ENCODE measurements at regions not wholly inside any gene's neighbourhood (a gene's known extent, or its start where the extent isn't known, plus 50 kb on each side); places are given as distances from the start of the nearest gene placed in this dataset.

DNA sequence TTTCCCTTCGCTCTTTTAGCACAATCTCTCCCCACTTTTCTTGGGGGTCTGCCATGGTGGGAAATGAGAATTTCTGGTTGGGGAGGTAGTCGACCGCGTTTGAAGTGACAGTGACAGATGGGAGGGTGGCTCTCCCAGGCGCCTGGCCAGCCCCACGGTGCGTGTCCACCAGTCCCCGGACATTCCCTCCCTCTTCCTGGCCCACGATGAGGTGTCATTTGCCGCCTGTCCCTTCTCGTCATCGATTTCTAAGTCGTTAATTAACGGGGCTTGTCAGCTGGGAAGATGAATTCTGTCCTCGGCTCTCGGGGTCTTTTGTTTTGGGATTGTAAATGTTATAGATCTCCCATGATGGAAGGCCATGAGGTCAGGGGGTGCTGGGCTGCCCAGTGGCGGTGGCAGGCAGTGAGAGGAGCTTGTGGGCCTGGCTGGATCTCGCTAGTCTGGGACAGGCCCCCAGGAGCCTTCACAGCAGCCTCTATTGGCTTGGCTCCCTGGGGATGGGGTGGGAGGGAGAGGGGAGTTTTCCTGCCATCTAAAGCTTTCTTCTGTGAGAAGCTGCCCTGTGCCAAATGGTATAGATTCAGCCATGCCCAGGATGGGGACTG is 164.2 kb downstream of the MRM1 start:
- no peak for DNase-seq

DNA sequence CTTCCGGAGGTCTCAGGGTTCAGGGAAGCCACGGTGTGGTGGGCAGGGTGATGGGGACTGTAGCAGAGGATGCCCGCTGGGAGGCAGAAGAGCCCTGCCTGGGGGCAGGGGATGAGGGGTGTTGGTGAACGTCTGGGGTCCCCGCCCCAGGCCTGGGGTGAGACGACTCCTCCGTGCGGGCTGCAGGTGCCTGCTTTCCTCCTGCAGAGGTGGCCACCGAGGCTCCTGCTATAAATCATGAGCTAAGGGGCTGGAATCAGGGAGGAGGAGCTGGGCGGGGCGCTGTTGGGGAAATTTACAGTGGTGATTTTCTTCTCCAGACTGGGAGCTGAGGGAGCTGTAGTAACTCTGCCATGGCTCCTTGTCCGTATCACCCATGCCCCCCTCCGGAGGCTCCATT is 167.0 kb downstream of the MRM1 start:
- no peak for DNase-seq

GRCh38 chr17:36773039-36773438 is 164.2 kb upstream of the LHX1 start:
- no peak for DNase-seq

DNA sequence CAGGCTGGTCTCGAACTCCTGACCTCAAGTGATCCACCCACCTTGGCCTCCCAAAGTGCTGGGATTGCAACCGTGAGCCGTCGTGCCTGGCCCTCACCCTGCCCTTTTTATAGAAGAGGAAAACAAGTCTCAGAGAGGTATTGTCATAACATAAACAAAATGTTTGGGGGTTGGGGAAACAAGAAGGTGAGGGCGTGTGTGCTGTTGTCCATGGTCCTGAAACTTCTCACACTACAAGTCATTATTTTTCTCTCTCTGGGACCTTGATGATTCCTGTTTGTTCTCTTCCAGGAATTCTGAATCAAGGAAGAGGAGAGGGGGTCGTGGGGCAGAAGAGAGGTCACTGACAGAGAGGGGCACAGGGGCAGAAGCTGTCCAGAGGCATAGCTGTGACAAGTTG is 160.2 kb upstream of the LHX1 start:
- no peak for DNase-seq

DNA sequence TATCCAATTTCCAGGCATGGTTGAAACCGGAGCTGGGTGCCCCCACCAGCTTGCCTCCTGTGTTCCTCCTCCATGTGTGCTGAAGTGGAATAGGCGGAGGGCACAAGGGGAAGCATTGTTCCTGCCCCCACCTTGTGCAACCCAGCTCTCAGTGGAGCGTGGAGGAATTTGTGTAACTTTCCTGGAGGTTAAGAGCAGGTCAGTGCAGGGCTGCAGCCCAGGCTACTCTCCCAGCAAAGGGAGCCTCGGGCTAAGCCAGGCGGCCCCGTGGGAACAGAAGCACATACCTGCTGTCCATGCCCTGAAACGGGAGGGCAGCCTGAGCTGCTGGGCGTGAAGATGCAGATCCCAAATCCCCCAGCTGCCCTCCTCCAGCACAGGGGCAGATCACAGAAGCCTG is 158.8 kb upstream of the LHX1 start:
- no peak for DNase-seq

GRCh38 chr17:36779550-36779949 is 157.7 kb upstream of the LHX1 start:
- DNase-seq = no peak

- DNase-seq = no peak
Observed at GRCh38 chr17:36784633-36785032, 152.6 kb upstream of the LHX1 start.

DNA sequence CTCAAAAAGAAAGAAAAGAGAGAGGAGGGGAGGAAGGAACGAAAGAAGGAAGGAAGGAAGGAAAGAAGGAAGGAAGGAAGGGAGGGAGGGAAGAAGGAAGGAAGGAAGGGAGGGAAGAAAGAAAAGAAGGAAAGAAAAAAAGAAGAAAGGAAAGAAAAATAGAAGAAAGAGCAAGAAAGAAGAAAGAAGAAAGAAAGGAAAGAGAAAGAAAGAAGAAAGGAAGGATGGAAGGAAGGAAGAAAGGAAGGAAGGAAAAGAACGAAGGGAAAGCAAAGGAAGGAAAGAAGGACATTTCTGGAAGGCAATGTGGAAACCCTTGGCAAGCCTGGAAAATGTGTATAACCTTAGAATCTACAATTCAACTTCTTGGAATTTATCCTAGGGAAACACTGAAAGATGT is 150.4 kb upstream of the LHX1 start:
- no peak for DNase-seq

GRCh38 chr17:36791150-36791941 is 145.9 kb upstream of the LHX1 start:
- DNase-seq = no peak

- no peak for DNase-seq
Observed at GRCh38 chr17:36791942-36792475, 145.3 kb upstream of the LHX1 start.

DNA sequence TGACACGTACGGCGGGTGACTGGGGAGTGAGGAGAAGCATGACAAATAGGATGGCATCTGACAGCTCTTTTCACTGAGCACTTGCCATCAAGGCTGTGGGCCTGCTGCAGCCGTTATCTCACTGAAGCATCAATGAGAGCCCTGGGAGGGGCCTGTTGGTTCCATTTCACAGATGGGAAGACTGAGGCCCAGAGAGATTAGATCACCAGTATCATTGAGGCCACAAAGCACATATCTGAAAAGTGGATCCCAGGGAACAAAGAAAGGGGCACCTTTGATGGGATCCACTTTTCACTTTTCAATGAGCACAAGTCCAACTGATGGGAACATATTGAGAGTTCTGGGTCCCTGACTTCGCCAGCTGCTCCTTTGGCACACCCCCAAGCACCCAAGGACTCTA is 144.4 kb upstream of the LHX1 start:
- DNase-seq = no peak

DNA sequence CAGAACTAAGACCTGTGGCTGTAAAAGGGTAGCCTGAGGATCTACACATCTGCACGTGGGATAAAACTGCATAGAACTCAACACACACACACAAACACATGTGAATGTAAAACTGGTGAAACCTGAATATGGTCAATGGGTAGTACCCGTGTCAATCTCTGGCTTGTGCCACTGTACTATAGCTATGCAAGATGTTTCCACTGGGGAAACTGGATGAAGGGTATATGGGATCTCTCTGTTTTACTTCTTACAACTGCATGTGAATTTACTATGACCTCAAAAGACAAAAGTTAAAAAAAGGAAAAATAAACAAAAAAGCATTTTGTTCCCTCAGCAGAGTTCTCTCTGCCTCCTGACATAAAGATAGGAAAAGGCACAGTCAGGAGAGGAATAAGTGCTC is 143.3 kb upstream of the LHX1 start:
- no peak for DNase-seq

DNA sequence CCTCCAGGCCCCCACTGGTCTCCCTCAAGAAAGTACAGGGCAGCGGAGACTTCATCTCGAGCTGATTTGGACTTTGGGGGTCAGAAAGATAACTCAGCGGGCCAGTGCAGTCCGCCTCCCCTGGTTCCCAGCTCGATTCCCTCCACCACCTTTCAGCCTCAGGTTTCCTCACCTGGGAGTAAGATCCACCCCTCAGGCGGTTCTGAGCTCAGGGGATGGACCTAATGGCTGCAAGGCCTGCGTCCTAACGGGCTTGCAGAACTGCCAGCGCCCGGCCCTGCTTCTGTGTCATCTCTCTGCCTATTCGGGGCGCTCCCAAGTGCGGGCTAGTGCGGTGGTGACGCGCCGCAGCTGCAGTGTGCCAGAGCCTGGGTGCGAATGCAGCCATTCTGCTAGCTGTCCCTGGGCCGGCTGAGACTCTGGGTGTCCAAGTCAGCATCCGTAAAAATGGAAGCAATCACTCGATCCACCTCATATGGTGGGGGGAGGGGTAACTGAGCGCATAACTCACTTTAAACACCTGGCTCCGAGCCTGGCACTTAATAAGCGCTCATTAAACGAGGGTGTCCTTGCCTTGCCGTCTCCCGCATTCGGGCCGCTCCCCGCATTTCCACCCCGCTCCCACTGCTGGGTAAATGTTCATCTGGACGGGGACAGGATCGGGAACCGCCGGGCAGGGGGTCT is 129.6 kb upstream of the LHX1 start:
- no peak for DNase-seq

GRCh38 chr17:36808180-36808661 is 129.1 kb upstream of the LHX1 start:
- no peak for DNase-seq

- no peak for DNase-seq
Observed at GRCh38 chr17:36812762-36813161, 124.5 kb upstream of the LHX1 start.

- DNase-seq = no peak
Observed at GRCh38 chr17:36813357-36813756, 123.9 kb upstream of the LHX1 start.

DNA sequence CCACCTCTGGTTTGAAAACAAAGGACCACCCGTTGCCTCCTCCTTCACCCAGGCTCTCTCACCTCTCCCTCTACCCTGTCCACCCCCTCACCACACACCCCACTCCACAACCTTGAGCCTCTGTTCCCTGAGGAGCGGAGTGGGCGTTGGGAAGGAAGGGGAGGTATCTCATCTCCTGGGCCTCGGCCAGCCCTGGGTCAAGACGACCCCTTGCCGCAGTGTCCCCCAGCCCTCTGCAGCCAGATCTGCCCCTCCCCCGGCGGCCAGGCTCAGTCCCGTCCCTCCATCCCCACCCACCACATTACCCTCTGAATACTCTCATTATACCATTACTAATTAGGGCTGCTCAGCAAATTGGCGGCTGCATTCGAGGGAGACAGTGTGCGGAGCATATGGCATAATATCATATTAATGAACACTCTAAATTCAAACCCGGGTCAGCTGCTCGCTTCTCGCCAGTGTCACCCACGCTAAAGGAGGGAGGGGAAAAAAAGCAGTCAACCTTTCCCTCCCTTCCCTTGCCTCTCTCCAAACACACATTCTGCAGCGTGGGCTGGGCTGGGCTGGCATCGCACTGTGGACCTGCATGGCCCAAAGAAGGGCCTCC is 123.2 kb upstream of the LHX1 start:
- DNase-seq = no peak

DNA sequence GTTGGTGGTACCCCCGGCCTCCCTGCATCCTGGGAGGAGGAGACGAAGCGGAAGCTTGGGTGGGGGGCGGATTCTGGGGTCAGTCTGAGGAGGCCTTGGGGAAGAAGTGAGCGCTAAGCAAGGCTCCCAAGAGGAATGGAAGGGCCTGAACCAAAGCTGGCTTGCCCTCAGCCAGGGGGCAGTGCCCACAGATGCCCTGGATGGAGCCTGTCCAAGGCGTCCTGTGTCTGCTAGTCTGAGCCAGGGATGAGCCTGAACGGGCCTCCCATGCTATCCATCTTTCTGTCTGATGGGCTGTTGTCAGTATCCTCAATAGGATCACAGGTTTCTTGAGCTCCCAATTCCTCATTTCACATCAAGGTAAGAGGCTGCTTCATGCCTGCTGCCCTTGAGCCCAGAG is 122.3 kb upstream of the LHX1 start:
- DNase-seq = no peak

- DNase-seq = no peak
Observed at GRCh38 chr17:36816214-36816906, 120.9 kb upstream of the LHX1 start.

- no peak for DNase-seq
Observed at GRCh38 chr17:36816907-36817288, 120.4 kb upstream of the LHX1 start.

GRCh38 chr17:36817483-36818048 is 119.7 kb upstream of the LHX1 start:
- no peak for DNase-seq

- no peak for DNase-seq
Observed at GRCh38 chr17:36818134-36818825, 119.0 kb upstream of the LHX1 start.
